SH-SY5Y (cell line): ENCODE measurements at regions not wholly inside any gene's neighbourhood (a gene's known extent, or its start where the extent isn't known, plus 50 kb on each side); places are given as distances from the start of the nearest gene placed in this dataset.

Experiments
- GATA2 ChIP-seq: IDR thresholded peaks from 2 replicates; pipeline ENCODE4 v1.6.1; 2011; ENCODE audit warnings: mild to moderate bottlenecking, low read depth, low read length
- GATA3 ChIP-seq: IDR thresholded peaks from 2 replicates; pipeline ENCODE4 v1.6.1; 2011; ENCODE audit warnings: low read depth, mild to moderate bottlenecking, low read length, moderate library complexity

DNA sequence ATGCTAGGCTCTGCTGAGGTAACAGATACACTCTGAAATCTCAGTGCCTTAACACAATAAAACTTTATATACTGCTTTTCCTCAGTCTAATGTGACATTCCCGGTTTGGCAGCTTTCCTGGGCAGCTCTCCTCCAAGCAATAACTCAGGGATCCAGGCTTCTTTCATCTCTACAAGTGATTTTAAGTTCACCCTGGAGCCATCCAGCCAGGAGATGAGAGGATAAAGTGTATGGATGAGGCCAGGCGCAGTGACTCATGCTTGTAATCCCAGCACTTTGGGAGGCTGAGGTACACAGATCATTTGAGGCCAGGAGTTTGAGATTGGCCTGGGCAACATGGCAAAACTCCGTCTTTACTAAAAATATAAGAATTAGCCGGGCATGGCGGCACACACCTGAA, 147.2 kb downstream of the UTP18 start:
- no peak for TF ChIP-seq GATA2
- TF ChIP-seq GATA3: no peak
